NCI-H1417 treated with DMSO at 0.1 percent for 48 hours (cell line): ENCODE measurements at regions not wholly inside any gene's neighbourhood (a gene's known extent, or its start where the extent isn't known, plus 50 kb on each side); places are given as distances from the start of the nearest gene placed in this dataset.
"Not testable (repeated sequence)": the region's sequence is repeated elsewhere in the genome, so short reads cannot be mapped to it uniquely, and the experiment has no call there.

ENCODE experiments used
- DNase-seq: peaks from one replicate; lab custom pipeline; 2025; lab: John Stamatoyannopoulos, UW

DNA sequence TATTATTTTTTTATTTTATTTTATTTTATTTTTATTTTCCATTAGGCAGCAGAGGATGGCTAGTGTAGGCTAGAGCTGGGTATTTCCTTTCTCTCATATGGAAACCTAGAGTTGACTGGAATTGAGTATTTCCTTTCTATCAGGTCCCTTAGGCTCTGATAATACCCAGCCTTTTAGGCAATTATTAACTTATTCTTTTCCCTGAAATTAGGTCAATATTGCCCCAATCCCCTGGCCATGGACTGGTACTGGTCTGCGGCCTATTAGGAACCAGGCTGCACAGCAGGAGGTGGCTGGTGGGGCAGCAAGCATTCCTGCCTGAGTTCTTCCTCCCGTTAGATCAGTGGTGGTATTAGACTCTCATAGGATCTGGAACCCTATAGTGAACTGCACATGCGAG lies 632.2 kb downstream of the TENT5A start:
- DNase-seq, result no peak

DNA sequence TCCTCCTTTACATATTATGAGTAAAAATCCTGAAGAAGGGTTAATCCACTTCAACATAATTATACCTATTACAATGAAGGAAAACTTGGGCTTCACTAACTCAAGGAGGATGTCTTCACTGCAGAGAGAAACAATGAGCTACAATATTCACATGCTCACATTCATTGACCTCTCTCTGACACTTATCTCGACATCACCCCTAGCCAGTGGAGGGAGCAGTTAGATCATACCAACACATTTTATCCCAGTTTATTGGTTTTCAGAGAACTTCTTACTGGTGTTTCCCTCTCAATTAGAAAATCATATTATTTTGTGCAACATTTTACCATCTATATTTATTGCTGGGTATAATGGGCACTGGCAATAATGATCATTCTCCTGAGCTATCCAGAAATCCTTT lies 646.5 kb downstream of the TENT5A start:
- no peak for DNase-seq

DNA sequence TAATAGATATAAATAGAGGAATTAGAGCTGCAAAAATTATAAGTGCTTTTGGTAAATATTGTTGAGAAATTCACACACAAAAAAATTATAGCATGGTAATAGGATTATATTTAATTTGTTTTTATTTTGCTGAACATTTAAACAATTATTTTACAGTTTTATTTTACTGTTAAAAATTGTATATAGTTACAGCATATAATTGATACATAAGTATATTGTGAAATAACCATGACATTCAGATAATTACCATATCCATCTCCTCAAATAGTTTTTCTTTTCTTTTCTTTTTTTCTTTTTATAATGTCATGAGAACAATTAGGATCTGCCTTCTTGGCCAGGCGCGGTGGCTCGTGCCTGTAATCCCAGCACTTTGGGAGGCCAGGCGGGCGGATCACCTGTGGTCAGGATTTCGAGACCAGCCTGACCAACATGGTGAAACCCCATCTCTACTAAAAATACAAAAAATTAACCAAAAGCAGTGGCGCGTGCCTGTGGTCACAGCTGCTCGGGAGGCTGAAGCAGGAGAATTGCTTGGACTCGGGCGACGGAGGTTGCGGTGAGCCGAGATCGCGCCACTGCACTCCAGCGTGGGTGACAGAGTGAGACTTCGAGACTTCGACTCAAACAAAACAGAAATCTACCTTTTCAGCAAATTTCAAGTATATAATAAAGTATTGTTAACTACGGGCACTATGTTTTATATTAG lies 654.2 kb downstream of the TENT5A start:
- DNase-seq, result no peak

DNA sequence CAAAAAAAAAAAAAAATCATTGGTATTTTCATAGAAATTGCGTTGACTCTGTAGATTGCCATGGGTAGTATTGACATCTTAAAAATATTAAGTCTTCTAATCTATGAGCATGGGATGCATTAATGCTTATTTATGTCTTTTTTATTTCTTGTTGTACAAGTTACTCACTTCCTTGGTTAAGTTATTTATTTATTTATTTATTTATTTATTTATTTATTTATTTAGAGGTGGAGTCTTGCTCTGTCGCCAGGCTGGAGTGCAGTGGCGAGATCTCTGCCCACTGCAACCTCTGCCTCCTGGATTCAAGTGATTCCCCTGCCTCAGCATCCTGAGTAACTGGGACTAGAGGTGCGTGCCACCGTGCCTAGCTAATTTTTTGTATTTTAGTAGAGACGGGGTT lies 656.0 kb downstream of the TENT5A start:
- not testable (repeated sequence) for DNase-seq

DNA sequence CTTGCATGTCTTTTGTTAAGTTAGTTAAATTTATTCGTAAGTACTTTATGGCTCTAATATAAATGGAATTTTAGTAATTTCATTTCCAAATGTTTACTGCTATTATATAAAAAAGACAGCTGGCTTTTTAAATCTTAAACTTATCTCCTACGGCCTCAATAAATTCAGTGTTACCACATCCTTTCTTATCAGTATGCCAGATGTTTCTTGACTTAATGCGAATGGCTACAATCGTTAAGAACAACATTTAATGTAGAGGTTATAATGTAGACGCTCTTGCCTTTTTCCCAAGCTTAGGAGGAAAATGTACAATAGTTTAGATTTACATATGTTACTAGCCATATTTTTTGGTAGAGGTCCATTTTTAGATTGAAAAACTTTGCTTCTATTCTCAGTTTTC lies 659.4 kb downstream of the TENT5A start:
- DNase-seq, result no peak

DNA sequence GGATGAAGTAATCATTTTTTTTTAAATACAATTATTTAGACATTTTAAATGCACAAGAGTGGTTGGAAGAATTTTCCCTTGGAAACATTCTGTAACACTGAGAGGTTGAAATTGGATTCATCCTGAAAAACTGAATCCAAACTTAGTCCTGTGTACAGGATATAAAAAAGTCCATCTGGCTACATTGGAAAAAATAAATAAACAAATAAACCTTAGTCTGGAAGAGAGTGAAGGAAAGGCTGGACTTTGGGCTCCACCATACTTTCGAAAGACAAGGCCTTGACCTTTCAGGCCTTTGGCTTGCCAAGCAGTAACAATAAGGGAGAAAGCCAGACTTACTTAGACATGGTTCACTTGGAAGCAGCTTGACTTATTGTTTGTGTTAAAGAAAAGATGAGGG lies 664.3 kb downstream of the TENT5A start:
- DNase-seq, result no peak

DNA sequence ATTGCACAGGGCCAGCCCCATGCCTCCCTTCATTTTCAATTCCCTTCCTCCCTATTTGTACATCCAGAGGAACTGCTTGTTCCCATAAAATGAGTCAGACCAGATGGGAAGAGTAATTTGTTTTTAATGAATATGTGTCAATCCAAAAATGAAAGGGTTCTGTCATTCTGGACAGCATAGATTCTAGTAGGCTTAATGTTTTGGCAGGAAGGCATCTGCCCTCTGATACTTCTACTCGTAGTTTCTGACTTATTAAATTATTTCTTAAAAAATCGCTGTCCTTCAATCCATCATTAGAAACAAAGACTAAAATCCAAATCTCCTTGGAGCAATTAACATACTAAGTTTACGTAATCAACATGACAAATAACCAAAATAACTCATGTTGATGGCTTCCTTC lies 665.5 kb downstream of the TENT5A start:
- no peak for DNase-seq

DNA sequence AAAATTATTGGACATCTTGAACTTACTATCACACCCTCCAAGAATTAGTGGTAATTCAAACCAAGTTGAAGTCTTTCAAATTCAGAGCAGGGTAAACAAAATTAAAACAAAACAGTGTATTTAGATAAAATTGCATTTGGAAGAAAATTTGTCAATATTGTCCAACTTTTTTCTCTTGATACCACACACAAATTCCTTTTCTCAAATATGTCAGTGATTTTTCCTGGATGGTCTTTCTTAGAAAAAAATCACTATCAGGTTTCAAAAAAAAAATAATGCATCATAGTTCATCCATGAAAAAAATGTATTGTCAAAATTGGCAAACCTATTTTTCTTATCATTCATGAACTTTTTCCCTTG lies 667.1 kb downstream of the TENT5A start:
- no peak for DNase-seq

DNA sequence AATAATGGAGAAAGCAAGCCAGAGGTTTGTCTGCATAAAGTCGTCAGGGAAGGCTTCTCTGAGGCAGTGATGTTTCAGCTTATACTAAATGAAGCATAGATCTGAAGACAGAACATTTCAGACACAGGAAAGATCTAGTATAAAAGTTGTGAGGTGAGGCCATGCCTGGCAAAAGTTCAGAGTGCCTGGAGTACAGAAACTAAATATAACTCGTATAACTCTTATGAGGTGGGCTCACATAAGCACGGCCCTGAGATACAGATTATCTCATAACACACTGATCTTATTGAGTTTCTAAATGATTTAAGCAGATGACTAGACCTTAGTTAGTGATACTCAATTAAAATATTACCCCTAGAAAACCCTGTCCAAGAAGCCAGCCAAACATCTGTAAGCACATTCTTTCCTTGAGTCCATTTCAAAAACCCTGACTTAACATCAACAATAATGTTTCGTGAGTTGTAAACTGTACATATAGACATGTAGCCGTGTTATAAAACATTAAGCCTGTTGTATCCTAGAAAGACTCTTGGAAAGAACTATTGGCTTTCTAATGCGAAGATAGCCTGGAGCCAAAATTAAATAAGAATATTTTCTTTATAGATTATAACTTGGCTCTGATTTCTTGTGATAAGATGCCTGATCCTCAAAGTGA lies 667.6 kb downstream of the TENT5A start:
- no peak for DNase-seq

DNA sequence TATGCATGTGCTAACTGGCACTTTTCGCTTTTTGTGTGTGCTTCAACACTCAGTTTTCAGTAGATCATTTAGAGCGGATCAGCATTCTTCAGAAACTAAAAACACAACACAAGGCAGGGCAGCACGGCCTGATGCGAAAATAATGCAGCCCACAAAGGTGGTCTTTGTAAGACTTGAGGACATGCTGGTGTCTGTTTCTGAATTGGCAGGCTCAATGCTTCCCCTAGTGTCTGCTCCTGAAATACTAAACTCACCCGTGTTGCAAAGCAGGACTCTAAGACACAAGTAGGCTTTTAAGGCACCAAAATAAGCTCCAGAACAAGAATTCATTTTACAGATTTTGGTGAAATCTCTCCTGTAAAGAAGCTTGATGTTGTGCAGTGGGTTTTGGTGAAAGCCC lies 676.5 kb downstream of the TENT5A start:
- DNase-seq, result no peak

DNA sequence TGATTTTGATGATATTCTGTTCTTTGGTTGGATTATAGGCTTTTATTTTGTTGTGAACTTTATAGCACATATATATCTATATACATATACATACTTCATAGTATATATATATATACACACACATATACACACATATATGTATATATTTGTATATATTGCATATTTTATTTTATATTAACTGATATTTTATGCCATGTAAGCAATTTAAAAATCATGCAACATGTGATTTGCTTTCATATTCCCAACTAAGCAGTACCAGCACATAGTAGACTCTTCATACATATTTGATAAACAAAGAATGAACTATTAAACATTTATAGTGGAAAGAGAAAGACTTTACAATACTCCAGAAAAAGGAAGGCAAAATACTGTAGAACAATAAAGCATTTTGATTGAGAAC lies 679.2 kb downstream of the TENT5A start:
- no peak for DNase-seq

DNA sequence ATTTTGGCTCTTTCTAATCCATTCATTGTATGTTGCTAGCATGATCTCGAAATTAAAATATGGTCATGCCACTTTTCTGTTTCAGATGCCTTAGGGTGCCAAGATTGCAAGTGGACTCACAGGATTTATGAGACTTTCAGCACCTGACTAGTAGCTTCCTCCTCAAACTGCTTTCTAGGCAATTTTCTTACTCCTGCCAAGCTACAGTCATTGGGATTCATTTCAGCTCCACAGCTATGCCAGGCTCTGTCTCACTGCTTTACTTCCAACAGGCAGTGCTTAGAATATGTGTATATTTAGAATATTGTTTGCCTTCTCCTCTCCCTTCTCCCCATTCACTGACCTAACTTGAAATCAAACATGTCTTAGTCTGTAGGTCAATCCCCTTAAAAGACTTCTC lies 681.4 kb downstream of the TENT5A start:
- no peak for DNase-seq

DNA sequence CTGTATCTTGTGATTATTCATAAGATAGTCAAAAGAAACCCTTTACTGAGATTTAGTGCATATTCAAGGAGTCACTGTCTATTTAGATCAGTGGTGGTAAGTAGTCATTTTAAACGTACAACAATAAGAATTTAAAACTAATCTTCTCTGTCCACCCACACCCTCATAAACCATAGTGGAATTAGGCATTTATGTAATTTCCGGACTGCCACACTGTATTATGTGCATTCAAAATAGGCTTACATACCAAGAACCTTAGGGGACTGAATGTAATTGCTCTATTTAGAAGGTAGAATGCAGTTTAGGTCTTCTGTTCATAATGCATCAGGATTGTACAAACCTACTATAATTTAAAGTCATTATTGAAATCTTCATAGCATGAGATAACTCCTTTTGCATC lies 685.4 kb downstream of the TENT5A start:
- no peak for DNase-seq

DNA sequence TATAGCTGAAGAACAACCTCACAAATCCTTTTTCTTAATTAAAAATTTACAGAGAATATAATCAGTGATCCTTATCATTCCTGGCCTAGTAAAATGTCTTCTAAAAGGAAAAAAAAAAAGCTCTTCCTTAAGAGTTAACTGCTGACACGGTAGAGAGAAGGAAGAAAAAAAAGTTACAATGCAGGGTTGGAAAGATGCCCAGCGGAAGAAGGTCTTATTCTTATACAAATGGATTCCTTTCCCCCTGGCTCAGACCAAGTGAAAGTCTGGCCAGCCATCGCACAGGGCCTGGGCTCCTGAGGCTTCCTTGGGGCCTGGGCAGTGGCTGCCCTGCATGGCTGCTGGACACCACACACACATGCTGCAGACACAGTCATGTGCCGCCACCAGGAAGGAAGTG lies 688.6 kb downstream of the TENT5A start:
- DNase-seq, result no peak

DNA sequence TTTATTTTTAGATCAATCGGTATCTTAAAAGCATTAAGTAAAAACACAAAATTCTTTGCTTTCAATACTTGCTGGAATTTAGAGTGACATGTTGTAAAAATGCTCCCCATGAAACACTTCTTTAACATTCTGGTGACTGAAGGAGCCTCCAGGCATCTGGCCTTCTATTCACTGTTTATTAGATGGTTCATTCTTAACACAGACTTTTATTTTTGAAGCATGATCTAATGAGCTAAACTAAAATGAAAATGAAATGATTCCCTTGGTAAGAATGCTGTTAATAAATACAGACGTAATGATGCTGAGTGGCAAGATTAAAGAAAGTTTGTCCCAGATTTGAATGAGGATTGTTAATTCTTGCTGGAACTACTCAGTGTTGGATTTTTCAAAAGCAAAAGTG lies 698.4 kb downstream of the TENT5A start:
- no peak for DNase-seq

DNA sequence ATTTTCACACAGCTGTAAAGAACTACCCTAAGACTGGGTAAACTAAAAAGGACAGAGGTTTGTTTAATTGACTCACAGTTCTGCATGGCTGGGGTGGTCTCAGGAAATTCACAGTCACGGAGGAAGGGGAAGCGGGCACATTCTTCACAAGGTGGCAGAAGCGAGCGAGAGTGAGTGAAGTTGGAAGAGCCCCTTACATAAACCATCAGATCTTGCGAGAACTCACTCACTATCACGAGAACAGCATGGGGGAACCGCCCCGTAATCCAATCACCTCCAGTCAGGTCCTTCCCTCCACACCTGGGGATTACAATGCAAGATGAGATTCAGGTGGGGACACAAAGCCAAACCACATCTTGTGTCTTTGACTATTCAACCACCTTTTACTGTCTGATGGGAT lies 700.5 kb downstream of the TENT5A start:
- DNase-seq, result no peak

DNA sequence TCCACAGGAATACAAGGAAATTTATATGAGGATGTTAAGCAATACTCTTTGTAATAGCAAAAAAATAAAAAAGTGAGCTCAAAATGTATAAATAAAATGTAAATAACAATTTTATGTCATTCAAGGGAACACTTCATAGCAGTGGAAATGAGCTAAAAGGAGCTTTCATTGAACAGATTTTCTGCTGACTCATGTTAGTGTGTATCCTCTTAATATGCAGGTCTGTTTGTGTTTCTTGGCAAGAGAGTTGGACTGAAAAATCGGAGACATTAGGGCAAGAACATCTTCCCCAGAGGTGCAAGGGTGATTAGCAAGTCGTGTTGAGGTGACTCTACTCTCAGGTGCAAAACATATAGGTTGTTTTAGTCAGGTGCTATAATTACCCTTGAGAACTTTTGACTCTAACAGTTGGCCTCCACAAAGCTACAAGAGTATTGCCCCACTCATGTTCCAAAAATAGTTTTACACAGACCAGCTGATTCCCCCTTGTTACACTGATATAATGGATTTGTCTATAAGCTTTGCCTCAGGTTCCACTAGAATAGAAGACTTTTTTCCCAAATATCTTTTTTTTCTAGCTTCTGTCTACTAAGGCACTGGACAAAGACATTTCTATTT lies 702.9 kb downstream of the TENT5A start:
- DNase-seq, result no peak

DNA sequence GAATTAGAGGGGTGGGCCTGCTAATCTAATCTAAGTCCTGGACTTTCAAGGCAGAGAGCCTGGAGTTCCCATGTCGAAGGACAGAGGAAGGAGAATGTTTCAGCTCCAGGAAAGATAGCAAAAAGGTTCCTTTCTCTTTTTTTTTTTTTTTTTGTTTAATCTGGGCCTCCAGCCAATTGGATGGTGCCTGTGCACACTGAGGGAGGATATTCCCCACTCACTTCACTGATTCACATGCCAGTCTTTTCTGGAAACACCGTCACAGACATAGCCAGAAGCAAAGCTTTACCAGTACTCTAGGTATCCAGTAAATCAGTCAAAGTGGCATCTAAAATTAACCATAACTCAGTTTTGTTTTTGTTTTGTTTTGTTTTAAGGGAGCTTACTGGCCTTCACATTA lies 721.1 kb downstream of the TENT5A start:
- no peak for DNase-seq

DNA sequence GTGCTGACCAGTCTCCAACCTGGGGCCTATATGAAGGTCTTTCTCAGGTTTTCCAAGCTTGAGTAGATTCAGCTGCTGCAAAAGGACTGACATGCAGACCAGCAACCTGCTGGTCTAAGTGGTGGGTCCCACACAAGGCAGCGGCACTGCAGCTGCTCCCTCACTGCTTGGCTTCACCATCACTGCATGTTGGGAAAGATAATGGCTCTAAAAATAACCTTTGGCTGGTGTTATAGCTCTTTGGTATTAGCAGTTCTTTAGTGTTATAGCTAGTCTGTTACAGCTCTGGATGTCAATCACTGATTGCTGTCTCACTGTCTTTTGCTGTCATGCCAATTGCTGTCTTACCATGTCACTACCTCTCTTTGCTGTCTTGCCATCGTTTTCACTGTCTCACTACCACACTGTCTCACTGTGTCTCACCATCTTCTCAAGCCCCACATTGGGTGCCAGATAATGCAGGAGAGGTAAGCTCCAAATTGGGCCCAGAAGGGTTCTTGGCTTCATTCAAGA lies 726.4 kb downstream of the TENT5A start:
- no peak for DNase-seq

DNA sequence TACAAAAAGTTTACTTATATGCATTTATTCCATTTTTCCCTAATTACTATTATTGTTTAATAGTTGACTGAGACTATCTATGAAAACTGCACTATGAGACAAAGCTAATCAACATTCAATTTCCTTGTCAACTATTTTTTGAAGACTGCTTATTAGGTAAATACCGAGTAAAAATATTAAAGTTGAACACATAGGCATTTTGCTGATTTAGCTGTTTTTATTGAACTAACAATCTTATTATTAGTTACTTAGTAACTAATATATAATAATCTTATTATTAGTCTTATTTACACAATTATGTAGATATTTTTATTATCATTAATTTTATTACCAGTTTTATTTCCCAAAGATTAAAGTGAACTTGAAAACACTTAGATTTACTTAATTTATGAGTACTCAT lies 728.8 kb downstream of the TENT5A start:
- no peak for DNase-seq

DNA sequence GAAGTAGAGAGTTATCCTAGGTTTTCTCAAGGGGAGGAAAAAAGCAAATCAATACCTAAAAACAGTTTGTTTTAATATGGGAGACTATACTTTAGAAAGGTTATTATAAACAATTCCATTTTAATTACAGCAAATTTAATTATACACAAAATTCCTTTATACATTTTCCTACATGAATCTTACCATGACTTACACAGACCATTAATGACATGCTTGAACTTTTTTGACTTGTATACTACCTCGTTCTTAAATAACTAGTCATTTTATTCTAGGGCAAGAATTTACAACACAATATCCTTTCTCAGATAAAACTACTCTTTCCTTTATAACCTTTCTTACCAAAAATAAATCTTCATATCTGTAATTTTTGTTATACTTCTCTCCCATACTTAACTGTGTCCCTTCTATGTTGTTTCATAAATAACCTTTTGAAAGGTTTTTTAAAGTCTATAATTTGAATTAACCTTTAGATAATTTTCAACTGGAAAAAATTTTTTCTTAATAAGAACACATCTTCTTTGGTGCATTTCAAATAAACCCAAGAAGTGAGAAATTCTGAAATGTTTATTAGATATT lies 729.4 kb downstream of the TENT5A start:
- no peak for DNase-seq

DNA sequence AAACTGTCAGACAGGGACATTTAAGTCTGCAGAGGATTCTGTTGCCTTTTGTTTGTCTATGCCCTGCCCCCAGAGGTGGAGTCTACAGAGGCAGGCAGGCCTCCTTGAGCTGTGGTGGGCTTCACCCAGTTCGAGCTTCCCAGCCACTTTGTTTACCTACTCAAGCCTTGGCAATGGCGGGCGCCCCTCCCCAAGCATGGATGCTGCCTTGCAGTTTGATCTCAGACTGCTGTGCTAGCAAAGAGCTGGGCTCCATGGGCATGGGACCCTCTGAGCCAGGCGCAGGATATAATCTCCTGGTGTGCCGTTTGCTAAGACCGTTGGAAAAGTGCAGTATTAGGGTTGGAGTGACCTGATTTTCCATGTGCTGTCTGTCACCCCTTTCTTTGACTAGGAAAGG lies 734.9 kb downstream of the TENT5A start:
- not testable (repeated sequence) for DNase-seq

DNA sequence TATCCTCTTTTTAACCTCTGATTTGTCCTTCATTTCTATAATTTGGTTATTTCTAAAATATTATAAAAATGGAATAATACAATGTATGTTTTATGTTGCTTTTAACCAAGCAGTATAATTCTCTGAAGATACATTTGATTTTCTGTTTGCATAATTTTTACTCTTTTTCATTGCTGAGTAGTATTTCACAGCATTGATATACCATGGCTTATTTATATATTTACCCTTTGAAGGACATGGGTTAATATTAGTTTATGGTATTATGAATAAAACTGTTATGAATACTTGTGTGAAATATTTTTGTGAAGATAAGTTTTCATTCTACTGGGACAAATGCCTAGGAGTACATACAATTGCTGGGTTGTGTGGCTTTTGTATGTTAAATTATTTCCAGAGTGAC lies 748.6 kb downstream of the TENT5A start:
- DNase-seq, result no peak
